ENCODE measurements at regions not wholly inside any gene's neighbourhood (a gene's known extent, or its start where the extent isn't known, plus 50 kb on each side); places are given as distances from the start of the nearest gene placed in this dataset.
A peak's percentile ranks its signal among the peaks of the same experiment; 100 is the strongest.
"Not testable (repeated sequence)": the region's sequence is repeated elsewhere in the genome, so short reads cannot be mapped to it uniquely, and the experiment has no call there.

DNA sequence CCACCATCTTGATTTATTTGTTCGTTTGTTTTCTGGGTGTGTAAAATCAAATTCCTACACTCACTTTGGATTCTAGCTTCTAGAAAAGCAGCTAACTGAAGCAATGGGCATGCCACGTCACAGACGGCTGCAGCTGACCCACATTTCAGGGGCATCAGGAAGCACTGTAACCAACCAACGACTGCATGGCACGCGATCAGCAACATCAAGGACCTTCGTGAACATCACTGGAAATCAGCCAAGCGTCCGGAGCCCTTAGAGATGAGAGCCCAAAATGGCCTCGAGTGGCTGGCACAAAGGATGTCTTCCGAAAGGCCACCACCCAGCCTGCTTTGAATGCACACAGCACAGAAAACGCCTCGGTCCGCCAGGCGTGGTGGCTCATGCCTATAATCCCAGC, 191.1 kb downstream of the OLFM1 start:
- no peak for DNase-seq

DNA sequence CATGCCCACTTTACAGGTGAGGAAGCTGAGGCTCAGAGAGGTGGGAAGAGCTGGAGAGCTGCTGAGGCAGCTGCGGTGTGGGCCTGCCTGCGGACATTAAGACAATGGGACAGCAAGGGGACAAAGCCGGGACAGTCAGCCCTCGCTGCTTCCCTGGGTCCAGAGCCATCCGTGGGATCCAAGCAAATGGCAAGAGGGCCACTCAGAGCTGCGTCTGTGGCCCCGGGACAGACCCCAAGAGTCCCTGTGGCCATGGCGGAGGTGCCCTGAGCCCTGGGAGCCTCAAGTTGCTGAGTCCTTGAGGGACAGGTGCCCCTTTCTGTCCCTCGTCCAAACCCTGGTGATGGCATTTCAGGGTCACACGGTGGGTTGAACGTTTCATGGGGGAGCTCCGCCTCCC, 191.9 kb downstream of the OLFM1 start:
- no peak for DNase-seq

DNA sequence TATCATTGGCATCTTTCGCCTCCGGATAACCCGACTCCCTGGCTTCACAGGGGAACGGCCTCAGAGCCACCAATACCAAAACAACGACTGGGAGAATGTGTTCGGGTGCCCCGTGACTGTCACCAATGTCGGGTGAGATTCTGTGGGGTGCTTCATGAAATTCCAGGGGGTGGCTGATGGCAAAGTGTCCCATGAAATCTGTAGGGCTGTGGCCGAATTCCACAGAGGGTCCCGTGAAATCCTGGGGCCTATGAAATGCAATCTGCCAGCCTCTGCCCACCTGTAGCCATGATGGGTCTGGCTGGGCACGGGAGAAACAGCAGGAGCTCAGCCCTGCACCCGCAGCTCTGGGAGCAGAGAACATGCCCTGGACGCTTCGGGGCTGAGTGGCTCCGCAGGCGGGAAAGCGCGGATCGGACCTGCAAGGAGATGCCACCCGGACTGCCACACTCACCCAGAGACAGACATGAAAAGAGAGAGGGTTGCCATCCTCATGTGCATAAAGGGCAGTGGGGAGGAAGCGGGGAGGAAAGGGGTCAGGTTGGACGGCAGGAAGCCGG, 192.4 kb downstream of the OLFM1 start:
- no peak for DNase-seq

DNA sequence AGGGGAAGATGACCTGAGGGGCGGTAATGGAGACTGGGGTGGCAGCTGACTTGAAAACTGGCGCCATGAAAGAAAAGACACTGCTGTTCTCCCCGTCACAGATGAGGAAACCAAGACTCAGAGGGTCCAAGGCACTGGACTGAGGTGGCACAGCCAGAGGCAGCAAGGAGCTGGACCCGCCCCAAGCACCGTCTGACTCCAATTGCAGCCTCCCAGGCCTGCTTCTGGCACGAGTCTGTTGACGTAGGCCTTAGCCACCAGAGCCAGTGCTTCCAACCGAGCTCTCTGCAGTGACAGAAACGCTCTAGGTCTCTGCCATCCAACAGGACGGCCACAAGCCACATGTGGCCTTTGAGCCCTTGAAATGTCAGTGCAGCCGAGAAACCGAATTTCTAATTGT, 193.2 kb downstream of the OLFM1 start:
- DNase-seq: no peak

DNA sequence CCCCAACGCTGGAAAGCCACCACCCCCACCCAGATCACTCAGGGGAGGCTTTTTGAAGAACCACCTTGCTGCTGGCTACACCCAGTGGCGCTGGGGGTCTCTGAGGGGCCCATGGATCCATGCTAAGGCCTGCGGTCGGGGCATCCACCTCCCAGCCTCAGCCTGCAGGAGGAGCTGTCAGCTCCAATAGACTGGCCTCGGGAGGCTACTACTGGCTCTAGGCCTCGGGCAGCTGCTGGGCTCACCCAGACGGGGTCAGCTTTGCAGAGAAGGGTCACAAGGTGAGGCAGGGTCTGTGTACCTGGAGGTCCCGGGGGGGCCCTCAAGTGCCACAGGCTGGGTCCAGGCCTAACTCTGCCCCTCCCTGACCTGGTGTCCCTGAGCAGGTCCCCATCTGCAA, 193.7 kb downstream of the OLFM1 start:
- no peak for DNase-seq

DNA sequence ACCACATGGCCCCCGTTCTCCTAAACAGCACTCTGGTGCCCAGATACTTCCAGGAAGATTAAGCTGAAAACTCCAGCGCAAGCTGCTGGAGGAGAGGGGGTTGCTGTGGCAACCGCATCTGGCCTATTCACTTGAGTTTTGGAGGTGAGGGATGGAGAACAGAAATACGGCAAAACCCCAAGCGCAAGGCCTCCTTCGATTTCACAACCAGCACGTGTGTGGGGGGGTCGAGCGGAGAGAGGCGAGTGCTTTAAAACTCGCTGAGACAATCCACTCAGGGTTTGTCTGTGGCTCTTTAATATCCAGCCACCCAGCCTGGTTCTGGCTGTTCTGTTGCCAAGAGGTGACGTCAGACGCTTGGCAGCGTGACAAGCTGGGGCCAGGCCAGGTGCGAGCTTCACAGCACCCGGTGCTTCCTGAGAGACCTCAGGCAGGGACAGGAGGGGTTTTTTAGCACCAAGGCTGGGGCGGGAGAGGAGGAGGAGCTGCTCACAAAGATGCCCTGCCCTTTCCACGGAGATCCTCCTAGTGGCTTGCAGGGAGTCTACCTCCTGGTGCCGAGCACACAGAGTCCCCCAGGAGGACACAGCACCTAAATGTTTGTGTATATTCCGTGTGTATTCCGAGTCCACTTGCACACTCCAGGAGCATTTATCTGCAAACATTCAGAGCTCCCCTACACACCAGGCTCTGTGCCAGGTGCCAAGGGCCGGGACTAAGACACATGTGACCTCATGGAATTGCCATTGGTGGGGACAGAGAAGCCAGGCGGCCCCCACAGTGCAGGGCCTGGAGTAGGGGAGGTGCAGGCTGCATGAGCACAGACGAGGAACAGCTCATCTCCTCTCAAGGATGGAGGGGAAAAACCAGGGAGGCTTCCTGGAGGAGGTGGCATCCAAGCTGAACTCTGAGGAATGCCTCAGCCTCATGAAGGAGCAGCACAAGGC, 194.6 kb downstream of the OLFM1 start:
- peak in 1 of 2 experiments; percentile 21 for DNase-seq

DNA sequence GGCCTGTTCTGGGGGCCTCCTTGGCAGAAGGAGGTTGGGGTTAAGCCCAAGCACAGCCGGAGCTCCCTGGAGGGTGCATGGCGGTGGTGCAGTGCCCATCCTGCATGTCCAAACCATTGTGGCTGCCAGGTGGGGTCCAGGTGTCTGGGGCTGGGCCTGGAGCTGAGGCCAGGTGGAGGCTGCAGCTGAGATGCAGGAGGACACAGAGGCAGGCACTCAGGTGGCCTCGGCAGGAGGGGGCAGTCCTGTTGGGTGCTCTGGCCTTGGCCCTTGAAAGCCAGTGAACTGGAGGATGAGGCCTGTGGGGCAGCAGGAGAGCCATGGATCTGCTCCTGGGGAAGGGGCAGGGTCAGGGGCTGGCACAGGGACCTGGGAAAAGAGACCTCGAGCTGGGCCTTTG, 195.3 kb downstream of the OLFM1 start:
- no peak for DNase-seq

DNA sequence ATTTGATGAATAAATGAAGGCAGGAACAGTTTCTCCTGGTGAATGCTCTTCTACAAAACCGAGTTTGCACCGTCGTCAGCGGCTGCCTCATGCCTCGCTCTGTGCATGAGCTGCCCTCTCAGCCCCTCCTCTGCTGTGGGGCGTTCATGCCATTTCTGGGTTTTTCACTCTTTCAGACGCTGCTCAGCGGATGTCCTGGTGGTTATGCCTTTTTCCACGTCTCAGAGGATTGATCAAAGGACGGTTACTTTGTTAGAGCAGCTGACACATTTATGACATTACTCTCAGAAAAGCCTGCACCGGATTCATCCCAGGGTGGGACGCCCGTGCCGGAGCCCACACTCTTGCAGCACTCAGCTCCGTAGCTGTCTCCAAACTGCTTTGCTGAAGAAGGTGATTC, 195.9 kb upstream of the PPP1R26 start:
- DNase-seq: no peak

DNA sequence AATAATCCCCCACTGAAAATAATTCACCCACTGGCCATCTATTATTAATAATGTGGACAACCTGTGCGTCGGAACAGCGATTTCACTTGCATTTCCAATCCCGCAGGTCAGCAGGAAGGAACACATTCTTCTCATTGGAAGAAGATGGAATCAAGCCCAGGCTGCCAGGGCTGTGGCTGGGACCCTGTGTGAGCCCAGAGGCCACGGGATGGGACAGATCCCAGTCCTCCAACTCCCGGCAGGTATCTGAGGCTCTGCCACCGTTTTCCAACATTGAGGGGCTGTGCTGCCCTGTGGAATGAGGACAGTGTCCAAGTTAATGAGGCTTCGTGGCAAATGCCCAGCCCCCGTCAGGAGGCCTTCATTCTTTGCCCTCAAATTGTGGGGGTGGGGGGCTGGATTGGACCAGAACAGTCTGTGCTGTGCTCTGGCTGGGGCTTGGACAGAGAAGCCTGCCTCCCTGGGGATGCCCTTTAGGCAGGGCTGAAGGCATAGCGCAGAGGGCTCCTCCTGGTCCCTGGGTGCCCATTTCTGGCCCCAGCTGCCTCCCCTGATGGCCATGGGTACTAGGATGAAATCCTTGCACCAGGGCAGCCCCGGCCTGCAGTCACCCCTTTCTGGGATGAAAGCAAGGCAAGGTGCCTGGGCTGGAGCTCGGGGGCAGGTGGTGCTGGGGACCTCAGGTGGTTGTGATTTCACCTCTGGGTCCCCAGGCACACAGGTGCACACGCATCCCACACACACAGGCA, 195.0 kb upstream of the PPP1R26 start:
- no peak for DNase-seq

DNA sequence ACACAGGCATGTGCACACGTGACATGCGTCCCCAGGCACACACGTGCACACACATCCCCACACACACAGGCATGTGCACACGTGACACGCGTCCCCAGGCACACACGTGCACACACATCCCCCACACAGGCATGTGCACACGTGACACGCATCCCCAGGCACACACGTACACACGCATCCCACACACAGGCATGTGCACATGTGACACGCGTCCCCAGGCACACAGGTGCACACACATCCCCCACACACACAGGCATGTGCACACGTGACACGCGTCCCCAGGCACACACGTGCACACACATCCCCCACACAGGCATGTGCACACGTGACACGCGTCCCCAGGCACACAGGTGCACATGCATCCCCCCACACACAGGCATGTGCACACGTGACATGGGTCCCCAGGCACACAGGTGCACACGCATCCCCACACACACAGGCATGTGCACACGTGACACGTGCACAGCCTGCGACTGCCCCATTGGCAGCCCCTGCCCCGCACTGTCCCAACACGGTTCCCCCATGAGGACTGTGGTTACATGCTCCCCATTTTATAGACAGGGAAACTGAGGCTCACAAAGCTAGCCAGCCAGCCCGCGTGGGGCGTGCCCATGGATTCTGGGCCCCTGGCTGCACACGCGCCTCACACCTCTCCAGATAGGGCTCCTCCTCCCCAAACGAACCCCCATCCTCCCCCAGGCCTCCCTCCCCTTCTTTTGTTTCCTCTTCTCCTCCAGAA, 193.2 kb upstream of the PPP1R26 start:
- DNase-seq: not testable (repeated sequence)

DNA sequence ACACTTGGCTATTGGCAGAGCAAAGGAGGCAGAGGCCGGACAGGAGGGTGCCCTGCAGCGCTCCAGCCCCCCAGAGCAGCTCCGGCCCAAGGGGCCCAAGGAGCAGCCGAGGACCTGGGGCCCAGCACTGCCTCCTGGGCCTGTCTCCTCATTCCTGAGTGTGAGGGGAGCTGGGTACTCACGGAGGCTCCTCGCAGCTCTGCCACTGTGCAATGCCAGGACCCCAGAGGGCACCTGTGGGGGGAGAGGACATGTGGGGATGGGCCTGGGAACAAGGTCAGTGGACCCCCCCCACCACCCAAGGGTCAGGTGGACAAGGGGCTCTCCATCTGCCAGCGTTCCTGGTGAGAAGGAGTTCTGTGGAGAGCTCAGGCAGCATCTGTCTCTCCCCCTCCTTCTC, 192.6 kb upstream of the PPP1R26 start:
- no peak for DNase-seq

DNA sequence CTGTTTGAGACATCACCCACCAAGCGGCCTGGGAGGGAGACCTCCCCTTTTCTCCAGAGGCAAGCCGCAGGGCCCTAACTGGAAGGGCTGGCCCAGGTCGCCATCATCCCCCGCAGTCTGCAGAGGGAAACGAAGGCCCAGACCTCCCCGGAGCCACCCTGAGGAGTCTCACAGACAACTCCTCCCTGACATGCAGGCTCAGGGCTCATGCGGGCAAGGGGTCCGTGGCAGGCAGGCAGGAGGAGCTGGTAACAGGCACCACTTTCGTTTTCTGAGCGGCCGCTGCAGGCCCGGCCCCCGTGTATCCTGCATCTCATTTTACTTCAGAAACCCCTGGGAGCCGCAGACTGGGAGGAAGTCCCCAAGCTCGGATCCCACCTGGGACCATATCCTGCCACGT, 192.0 kb upstream of the PPP1R26 start:
- no peak for DNase-seq

DNA sequence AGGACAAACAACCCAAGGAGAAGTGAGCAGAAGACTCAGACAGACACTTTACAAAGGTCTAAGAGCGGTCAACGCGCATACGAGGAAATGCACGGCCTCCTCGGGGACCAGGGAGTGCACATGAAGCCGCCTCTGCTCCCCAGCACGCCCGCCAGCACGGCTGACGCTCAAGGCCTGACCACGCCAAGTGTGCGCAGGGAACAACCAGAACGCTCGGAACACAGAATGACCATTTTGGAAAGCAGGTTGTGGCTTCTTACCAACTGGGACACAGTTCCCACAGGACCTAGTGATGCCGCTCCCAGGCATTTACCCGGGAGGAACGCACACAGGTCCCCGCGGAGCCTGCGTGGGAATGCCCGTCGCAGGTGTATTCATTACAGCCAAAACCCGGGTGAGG, 191.5 kb upstream of the PPP1R26 start:
- no peak for DNase-seq

DNA sequence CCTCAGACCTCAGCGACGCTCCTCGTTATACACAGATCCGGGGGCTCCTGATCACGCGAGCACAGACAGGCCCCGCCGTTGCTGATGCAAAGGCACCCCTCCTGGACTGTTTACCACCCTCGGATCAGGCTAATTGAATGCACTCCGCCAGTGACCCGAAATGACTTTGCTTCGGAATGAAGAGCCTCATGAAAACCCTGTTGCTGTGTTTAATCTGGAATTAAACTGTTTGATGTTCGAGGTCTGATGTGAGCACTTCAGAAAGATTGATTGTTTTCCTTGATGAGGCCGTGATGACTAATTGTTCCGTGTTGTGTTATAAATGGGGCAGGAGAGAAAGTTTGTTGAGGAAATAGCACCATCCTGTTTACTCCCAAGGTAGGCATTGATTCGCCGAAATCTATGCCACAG, 190.5 kb upstream of the PPP1R26 start:
- no peak for DNase-seq

DNA sequence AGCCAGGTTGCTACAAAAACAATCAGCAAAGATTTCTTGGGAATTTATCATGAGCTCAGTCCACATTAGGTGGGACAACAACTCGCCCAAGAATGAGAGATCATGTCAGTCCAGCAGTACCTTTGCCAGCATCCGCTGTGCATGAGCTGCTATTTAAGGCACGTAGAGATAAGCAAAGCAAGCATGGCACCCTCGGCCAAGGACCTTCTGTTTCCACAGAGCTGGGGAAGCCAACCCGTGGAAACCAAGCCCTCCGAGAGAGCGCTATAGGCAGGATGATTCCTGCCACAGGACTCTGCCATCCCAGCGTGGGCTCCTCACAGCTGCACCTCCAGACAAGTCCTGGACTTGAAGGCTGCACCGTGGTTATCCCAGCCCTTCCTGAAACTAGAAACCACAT, 189.5 kb upstream of the PPP1R26 start:
- DNase-seq: no peak

DNA sequence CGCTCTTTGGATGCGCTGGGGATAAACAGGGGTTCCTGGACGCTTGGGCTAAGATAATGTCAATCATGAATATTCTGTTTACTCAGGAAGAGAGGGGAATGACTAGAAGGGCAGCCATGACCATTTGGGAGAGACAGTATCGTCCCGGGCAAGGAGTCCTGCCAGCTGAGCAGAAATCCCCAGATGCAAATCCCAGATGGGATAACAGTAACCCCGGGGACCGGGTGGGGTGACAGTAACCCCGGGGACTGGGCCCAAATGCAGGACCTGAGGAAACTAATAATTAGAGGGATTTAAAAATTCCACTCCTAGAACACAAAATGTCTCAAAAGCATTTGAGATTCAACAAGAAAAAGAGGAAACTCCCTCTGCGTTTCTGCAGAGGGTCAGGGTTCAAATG, 189.0 kb upstream of the PPP1R26 start:
- no peak for DNase-seq

DNA sequence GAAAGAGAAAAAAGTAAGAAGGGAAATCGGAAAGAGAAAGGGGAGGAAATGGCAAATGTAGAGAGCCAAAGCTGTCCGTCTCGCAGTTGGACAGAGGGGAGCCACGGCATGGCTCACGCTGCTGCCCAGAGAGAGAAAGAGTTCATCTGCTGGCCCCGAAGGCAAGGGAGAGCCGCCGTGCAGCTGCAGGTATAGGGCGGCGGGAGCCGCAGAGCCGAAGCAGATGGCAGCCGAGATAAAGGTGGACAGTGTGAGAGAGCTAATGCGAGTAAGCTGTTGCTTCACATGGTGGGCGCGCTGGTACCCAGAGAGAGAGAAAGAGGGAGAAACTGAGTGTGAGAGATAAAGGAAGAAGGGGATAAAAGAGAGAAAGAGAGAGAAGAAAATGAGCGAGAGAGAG, 188.4 kb upstream of the PPP1R26 start:
- DNase-seq: no peak

DNA sequence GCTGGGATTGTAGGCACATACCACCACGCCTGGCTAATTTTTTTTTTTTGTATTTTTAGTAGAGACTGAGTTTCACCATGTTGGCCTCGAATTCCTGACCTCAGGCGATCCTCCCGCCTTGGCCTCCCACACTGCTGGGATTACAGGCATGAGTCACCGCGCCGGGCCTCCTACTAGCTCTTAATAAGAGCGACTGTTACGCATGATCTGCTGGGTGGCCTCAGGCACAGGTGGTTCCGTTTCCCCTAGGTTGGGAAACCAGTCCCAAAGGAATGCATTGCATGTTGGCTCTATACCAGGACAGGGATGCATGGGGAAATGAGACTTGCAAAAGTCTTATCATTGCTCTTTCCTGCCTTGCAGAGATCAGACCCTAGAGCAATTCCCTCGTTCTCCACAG, 184.7 kb upstream of the PPP1R26 start:
- DNase-seq: no peak

DNA sequence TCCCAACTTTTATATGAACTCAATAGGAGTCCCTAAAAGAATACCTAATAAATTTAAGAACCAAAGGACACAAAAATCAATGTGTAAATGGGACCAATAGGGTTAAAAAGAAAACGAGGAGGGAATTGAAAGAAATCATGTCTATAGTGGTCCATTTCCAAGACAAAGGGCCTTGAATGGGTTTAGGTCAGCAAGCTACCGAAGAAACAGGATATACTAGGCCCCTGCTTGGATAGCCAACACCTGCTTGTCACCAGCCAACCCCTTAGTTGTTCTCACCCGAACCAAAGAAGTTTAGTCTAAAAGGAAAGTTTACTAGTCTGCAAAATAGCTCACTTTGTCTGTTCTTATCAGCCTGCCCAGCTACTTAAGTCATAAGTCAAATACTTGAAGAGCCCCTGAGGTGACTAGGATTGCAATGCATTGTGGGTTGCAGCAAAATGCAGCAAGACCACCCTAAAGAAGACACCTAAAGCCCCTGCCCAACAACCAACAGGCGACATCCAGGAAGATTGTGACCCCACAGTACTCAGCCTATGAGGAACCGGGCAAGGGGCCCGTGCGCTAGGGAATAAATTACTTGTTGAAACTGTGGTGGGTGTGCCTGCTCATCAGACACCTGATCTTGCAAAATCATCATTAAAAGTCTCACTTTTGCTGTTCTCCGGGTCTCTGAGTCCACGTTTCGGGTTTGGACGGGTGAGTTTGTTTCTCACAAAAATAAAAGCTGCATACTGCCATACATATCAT, 183.9 kb upstream of the PPP1R26 start:
- no peak for DNase-seq

DNA sequence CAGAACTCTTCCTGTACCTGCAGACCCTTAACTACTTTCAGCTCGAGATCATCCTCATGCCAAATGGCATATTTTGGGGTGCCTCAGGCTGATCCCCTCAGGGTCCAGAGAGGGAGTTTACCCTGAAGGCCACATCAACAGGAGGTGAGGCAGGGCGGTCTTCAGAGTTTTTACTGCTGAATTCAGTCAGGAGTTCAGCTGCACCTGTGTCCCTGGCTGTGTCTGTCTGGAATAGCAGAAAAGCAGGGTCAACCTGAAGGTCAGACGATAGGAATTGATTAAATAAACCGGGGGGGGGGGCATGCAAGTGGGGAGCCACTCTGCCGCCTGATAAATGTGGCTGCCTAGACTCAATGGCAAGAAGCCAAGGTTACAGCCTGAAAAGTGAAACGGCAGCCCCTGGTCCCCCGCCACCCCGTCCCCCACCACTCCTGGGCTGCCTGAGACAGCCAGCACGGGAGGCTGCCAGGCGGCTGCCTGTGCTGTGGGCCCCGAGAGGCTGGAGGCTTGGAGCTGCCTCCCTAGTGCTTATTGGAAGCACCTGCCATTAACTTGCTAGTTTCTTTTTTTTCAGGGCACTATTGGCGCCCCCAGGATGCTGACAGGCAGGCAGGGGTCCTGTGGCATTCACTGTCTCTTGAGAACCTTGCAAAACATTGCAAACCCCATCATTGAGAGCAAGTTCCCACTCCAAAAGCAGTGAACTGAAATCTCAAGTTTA, 182.7 kb upstream of the PPP1R26 start:
- no peak for DNase-seq

DNA sequence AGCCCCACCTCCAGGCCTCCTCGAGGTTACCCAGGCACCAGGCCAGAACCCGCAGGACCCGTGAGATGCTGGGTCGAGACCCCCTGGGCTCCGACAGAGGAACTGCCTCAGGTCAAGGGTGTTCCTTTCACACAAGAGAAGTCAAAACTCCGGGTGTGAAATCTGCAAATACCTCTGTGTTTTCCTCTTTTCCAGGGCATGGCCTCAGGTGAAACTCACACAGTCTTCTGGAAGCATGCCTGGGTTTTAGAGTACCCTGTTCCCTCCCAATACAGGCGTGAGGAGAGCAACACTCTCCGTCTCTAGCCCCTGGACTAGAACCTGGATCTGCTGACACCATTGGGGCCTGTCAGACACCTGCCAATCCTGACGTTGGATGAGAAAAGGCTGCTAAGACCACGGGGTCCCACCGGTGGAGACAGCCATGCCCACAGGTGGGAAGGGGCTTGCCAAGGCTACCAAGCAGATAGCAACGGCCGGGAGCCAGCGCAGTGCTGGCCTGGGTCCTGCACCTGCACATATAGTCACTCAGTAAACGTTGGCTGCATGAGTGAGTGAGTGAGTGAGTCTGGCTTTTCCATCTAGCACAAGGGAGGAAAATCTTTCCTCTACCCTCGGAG, 182.0 kb upstream of the PPP1R26 start:
- no peak for DNase-seq

Data from NCI-H1930 (cell line).